SHP77 treated with DMSO at 0.1 percent for 48 hours (cell line): ENCODE measurements at regions not wholly inside any gene's neighbourhood (a gene's known extent, or its start where the extent isn't known, plus 50 kb on each side); places are given as distances from the start of the nearest gene placed in this dataset.

Source experiments
- DNase-seq: peaks from one replicate; lab custom pipeline; 2025; lab: John Stamatoyannopoulos, UW

DNA sequence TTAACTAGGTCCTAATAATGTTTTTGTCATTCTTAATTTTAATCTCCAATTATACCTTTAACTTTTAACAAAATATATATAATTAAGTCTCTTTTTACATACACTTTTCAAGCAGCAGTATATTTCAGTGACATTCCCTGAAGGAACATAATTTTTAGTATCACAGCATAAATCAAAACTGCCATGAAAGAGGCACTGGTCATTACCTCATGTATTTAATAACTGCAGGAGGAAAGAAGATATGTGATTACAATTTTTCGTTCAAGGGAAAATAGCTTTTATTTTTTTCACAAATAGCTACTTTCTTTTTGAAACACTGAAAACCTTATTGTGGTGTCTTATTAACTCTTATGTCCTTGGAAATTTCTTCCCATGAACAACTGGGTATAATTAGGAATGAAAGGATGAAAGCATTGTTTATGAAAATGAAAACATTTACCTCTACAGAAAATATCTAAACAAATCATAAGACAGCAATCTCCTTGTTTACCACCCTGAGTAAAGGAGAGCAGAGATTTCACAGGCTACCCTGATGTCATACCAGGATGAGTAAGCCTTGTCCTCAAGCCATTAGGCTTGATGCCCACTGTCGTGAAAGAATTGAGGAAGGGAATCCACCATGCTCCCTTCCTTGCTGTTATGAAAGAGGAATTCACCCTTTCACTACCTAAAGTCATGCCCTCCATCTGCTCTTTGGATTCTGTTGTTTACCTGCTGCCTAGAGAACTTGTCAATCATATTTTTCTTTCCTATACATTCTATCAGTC is 877.2 kb upstream of the PCDH20 start:
- DNase-seq, result no peak

DNA sequence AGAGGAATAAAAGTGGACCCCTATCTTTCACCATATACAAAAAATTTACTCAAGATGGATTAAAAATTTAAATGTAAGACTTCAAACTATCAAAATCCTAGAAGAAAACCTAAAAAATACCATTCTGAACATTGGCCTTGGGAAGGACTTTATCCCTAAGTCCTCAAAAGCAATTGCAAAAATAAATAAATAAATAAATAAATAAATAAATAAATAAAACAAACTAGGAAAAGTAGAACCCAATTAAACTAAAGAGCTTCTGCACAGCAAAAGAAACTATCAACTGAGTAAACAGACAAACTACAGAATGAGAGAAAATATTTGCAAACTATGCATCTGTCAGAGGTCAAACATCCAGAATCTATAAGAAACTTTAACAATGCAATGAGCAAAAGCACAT is 874.9 kb upstream of the PCDH20 start:
- DNase-seq, result no peak

- DNase-seq, result no peak
Measured at GRCh38 chr13:62287764-62288163, 872.1 kb upstream of the PCDH20 start.

- DNase-seq, result no peak
Measured at GRCh38 chr13:62280590-62280989, 864.9 kb upstream of the PCDH20 start.

- no peak for DNase-seq
Measured at GRCh38 chr13:62278271-62278670, 862.6 kb upstream of the PCDH20 start.

- no peak for DNase-seq
Measured at GRCh38 chr13:62251734-62252133, 836.1 kb upstream of the PCDH20 start.

DNA sequence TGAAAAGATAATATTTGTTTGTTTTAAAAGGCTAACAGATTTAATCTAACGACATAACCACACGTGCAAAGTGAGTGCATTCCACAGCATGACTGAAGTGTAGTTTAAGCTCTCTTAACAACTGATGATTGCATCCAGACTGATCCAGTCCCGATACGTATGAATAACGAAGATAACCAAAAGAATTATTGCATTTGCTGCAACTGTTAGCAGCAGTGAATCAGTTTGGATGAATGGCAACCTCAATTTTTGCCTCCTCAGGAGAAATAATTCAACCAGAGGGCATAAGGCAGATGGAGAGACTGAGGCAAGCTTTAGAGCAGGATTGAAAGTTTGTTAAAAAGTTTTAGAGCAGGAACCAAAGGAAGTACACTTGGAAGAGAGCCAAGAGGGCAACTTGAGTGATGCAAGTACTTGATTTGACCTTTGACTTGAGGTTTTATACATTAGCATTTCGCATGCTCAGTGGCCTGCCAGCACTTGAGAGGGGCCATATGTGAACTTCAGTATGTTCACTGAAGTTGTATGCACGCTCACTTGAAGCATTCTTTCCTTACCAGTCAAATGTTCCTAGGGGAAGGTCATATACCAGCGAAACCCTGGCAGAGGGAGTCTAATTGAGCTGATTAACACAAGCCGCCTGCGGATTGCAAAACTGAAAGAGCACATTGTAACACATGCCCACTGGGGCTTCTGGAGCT is 835.0 kb upstream of the PCDH20 start:
- DNase-seq, result no peak

DNA sequence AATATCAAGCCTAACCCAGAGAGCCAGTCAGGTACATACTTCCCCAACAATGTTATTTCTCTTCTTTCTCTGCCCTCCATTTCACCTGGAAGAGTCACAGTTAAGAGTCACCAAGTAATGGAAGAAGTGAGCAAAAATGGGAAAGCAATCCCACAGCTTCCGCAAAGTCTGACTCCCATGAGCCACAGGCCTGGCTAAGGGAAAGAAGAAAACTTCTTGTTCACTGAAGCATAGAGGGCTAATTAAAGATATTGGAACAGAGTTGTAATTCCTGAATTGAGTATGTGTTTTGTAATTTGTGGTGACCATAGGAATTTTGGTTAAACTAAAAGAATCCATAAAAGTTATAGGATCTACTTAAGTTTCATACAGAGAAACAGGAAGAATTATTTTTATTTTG is 830.9 kb upstream of the PCDH20 start:
- DNase-seq, result no peak

DNA sequence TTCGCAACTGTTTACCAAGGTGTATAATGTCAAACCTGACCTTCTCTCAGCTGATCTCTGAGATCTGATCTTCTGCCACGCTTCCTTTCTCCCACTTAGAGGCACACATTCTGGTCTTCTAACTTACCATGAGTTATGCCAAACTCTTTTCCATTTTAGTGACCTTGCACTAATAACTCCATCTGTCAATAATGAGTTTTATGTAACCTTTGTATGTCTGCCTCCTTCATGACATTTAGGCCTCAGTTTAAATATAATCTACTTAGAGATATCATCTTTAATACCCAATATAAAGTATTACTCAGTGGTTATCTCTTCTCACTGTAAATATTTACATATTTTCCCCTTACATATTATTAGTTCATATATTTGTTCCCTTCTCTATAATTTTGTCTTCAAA is 827.5 kb upstream of the PCDH20 start:
- no peak for DNase-seq

- no peak for DNase-seq
Measured at GRCh38 chr13:62234780-62235440, 819.3 kb upstream of the PCDH20 start.

GRCh38 chr13:62210951-62211350 is 795.3 kb upstream of the PCDH20 start:
- DNase-seq, result no peak

DNA sequence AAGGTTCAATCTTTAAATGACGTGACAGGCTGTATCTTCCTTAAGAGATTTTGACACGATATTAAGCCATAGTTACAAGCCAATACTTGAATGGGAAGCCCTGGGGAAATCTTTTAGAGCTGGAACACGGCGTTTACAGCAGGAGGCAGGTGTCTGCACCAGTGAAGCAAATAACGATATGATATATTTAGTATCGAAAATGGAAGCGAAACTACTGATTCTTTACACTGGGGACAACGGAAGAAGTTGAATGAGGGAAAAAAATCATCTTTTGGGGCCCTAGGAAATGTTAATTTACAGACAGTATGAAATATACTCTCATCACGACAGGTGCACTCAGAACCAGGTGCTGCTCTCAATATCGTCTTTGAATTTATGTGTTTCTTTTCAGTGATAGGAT is 793.9 kb upstream of the PCDH20 start:
- DNase-seq, result peak; percentile 46

- no peak for DNase-seq
Measured at GRCh38 chr13:62207388-62207787, 791.7 kb upstream of the PCDH20 start.

GRCh38 chr13:62206165-62206564 is 790.5 kb upstream of the PCDH20 start:
- no peak for DNase-seq

GRCh38 chr13:62205273-62205672 is 789.6 kb upstream of the PCDH20 start:
- DNase-seq, result no peak

GRCh38 chr13:62194371-62194770 is 778.7 kb upstream of the PCDH20 start:
- no peak for DNase-seq

DNA sequence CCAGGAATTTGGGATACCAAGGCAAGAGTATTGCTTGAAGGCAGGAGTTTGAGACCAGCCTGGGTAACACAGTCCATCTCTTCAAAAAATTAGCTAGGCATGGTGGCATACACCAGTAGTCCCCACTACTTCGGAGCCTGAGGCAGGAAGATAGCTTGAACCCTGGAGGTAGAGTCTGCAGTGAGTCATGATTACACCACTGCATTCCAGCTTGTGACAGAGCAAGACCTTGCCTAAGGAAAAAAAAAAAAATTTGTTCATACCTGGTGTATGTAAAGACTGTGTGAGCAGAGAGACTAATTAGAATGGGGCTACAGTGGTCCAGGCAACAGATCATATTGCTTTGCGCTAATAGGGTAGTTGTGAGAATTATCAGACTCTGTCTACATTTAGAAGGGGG is 778.3 kb upstream of the PCDH20 start:
- no peak for DNase-seq

DNA sequence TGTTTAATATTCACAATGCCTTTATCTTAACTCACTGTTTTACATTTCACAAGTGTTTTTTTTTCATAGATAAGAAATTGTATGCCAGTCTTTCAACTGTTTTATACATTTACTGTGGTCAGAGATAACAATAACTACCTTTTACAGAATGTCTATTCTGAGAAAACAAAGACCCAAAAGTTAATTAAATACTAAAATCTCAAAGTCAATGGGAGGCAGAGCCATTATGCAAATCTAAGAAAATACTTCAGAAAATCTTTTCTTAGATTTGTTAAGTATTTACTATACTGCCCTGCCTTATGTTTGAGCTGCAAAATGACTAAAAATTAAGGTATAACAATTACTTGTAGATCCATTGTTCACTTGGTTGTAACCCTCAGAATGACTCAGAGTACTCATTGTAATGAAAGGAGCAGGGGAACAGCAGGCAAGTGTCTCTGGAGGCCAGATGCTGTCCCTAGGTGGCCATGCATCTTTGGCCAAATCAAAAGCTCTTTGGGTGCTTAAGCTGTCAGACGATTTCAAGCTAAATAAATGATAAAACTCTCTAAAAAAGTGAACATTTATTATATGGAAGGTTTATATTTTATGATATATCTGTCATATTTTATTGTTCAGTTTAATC is 770.1 kb upstream of the PCDH20 start:
- no peak for DNase-seq

DNA sequence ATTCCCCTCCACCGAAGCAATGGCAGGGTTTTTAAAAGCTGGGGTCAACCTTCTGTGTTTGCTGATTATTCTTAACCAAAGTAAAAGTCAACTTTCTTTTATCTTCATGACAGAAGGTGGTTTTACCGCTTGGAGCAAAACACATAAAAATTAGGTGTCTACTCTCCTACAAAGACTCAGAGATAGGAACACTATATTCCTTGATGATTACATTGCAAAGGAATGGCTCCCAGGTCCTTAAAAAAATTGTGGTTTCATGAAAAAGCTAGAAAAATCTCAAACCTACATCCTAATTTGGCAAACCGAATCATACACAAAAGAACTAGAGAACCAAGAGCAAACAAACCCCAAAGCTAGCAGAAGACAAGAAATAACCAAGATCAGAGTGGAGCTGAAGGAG is 760.4 kb upstream of the PCDH20 start:
- no peak for DNase-seq

- DNase-seq, result no peak
Measured at GRCh38 chr13:62173958-62174357, 758.3 kb upstream of the PCDH20 start.

GRCh38 chr13:62171697-62172096 is 756.0 kb upstream of the PCDH20 start:
- DNase-seq, result no peak

DNA sequence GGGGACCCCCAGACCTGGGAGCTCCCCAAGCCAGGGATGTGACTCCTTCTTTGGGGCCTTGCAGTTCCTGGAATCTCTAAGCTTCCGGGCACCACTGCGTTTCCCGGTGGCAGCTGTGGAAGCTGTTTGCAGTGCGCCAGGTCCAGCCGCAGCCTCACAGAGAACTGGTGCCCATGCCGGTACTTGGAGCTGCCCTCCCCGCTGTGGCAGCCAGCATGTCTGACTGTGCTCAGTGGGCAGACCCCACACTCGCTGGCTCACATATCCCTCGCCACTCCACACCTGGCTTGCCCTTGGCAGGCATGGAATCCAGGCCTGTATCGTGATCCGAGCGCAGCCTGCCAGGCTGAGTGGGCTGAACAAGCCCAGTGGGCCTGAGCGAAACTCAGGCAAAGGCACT is 753.2 kb upstream of the PCDH20 start:
- no peak for DNase-seq

GRCh38 chr13:62167650-62168172 is 752.1 kb upstream of the PCDH20 start:
- DNase-seq, result no peak
